Stimulated activated CD8-positive, alpha-beta memory T cell treated with anti-CD3 and anti-CD28 coated beads, Interleukin-7, amount 100 ng/mL, for 48 hours (primary cell): ENCODE measurements at regions not wholly inside any gene's neighbourhood (a gene's known extent, or its start where the extent isn't known, plus 50 kb on each side); places are given as distances from the start of the nearest gene placed in this dataset.
"Not testable (repeated sequence)": the region's sequence is repeated elsewhere in the genome, so short reads cannot be mapped to it uniquely, and the experiment has no call there.

Experiments used
- DNase-seq, 2 donors: peaks; one replicate each; pipeline ENCODE4 v3.0.0-alpha.2; 2020; ENCODE audit warnings: low read depth in 1 of 2; ENCODE audit errors: extremely low read depth in 1 of 2

- no peak for DNase-seq
These were observed 366.5 kb downstream of the ZNF674 start for GRCh38 chrX:46178763-46179162.

- DNase-seq, result no peak
These were observed 372.1 kb downstream of the ZNF674 start for GRCh38 chrX:46173159-46173558.

GRCh38 chrX:46171457-46171856 lies 373.8 kb downstream of the ZNF674 start:
- DNase-seq, result not testable (repeated sequence)

- DNase-seq, result no peak
These were observed 375.4 kb downstream of the ZNF674 start for GRCh38 chrX:46169808-46170207.

GRCh38 chrX:46168254-46168653 lies 377.0 kb downstream of the ZNF674 start:
- no peak for DNase-seq

GRCh38 chrX:46165866-46166265 lies 379.4 kb downstream of the ZNF674 start:
- DNase-seq, result no peak

GRCh38 chrX:46165411-46165810 lies 379.8 kb downstream of the ZNF674 start:
- no peak for DNase-seq

GRCh38 chrX:46152756-46153155 lies 392.5 kb downstream of the ZNF674 start:
- DNase-seq, result no peak

GRCh38 chrX:46151332-46151731 lies 393.9 kb downstream of the ZNF674 start:
- not testable (repeated sequence) for DNase-seq

- no peak for DNase-seq
These were observed 400.7 kb downstream of the ZNF674 start for GRCh38 chrX:46144566-46144965.

- DNase-seq, result no peak
These were observed 404.9 kb downstream of the ZNF674 start for GRCh38 chrX:46140272-46140671.

GRCh38 chrX:46130247-46130646 lies 415.0 kb downstream of the ZNF674 start:
- no peak for DNase-seq

- no peak for DNase-seq
These were observed 420.1 kb downstream of the ZNF674 start for GRCh38 chrX:46125111-46125510.

- DNase-seq, result no peak
These were observed 428.0 kb downstream of the ZNF674 start for GRCh38 chrX:46117234-46117633.

- not testable (repeated sequence) for DNase-seq
These were observed 457.9 kb downstream of the ZNF674 start for GRCh38 chrX:46087310-46087709.

GRCh38 chrX:46080121-46080520 lies 465.1 kb downstream of the ZNF674 start:
- not testable (repeated sequence) for DNase-seq

- no peak for DNase-seq
These were observed 472.4 kb downstream of the ZNF674 start for GRCh38 chrX:46072791-46073190.

- no peak for DNase-seq
These were observed 472.8 kb downstream of the ZNF674 start for GRCh38 chrX:46072372-46072771.

- no peak for DNase-seq
These were observed 474.8 kb downstream of the ZNF674 start for GRCh38 chrX:46070421-46070820.

GRCh38 chrX:46059316-46059715 lies 485.9 kb downstream of the ZNF674 start:
- no peak for DNase-seq

- DNase-seq, result no peak
These were observed 500.7 kb downstream of the ZNF674 start for GRCh38 chrX:46044486-46044885.

GRCh38 chrX:46040001-46040400 lies 505.2 kb downstream of the ZNF674 start:
- no peak for DNase-seq

GRCh38 chrX:46039526-46039925 lies 505.7 kb downstream of the ZNF674 start:
- DNase-seq, result no peak

GRCh38 chrX:46036508-46036907 lies 508.7 kb downstream of the ZNF674 start:
- DNase-seq, result no peak
